AG10803 (cell line): ENCODE measurements at regions not wholly inside any gene's neighbourhood (a gene's known extent, or its start where the extent isn't known, plus 50 kb on each side); places are given as distances from the start of the nearest gene placed in this dataset.

ENCODE experiments used
- DNase-seq: peaks from one replicate; pipeline ENCODE4 v3.0.0; 2010; ENCODE audit warnings: low read depth
- H3K4me3 ChIP-seq: 2 replicates; pipeline ENCODE4 v1.5.1; 2011; ENCODE audit warnings: mild to moderate bottlenecking, low read length, control low read depth
- CTCF ChIP-seq: conservative IDR thresholded peaks from 2 replicates; pipeline ENCODE4 v1.5.1; 2011; ENCODE audit warnings: mild to moderate bottlenecking, low read length, control low read depth, inconsistent platforms

- DNase-seq = no peak
- no peak overlapping the region for H3K4me3 ChIP-seq
- TF ChIP-seq CTCF = no peak
Observed at GRCh38 chr2:236638707-236639106, 69.1 kb downstream of the ACKR3 start.

GRCh38 chr2:236639461-236640235 is 70.0 kb downstream of the ACKR3 start:
- no peak for TF ChIP-seq CTCF
- DNase-seq = no peak
- no peak overlapping the region for H3K4me3 ChIP-seq

DNA sequence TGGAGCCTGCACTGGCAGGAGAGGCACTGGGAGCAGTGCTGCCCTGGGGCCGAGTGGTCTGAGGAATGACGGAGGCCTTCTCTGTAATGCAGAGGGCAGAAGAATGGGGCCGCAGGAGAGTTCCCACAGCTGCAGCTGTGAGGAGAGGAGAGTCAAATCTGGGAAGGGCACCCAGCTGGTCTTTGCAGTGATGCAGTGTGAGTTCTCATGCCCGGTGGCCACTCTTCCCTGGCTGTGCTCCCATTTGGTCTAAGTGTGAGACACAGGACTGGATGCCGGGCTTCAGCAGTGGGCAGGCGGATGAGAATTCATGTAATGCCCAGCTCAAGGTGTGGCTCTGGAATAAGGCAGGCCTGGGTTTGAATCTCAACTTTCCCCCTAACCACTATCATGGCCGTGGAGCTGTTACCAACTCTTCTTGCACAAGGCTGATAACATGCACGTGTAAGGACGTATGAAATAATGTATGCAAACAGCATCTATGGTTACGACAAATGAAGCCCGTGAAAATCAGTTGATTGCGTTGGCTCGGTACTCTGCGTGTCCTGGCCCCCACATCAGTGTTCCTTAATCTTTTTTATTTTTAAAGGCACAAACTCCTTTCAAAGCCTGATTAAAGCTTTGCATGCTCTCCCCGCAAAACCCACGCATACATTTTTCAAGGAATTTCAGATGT is 71.6 kb downstream of the ACKR3 start:
- H3K4me3 ChIP-seq = no peak overlapping the region
- DNase-seq = no peak
- TF ChIP-seq CTCF = no peak

- TF ChIP-seq CTCF = no peak
- no peak overlapping the region for H3K4me3 ChIP-seq
- peak; percentile 69 for DNase-seq
Observed at GRCh38 chr2:236642125-236642524, 72.5 kb downstream of the ACKR3 start.

DNA sequence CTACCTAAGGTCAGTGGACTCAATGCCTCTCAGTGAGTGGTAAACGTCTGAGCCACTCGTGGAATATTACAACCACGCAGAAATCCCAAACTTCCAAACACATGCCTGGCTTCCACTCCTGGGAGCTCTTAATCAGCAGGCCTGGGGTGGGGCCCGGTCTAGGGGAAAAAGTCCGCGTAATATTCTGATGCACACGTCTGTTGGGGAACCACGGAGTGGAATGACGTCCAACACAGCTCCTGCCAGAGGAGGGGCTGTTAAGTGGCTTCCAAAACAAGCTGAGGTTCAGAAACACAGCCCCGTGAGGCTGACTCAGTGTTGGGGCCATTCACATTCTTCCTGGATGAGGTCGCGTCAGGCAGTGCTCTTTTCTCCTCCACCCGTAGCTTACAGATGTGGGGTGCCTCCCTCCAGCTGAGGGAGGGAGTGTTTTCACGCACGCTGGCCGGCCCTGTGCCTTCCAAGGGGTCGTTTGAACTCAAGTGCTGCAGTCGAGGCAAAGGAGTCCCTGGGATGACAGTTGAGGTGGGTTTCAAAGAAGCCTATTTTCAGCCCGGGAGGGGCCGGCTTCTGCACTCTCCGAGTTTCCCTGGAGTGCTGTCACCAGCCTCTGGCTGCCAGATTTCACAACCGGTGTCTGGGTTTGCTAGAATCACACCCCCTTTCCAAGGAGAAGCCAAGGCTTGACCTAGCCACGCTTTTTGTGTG is 73.1 kb downstream of the ACKR3 start:
- peak; percentile 17; the same call in 1 of the 2 replicates for TF ChIP-seq CTCF
- DNase-seq = peak; percentile 100

DNA sequence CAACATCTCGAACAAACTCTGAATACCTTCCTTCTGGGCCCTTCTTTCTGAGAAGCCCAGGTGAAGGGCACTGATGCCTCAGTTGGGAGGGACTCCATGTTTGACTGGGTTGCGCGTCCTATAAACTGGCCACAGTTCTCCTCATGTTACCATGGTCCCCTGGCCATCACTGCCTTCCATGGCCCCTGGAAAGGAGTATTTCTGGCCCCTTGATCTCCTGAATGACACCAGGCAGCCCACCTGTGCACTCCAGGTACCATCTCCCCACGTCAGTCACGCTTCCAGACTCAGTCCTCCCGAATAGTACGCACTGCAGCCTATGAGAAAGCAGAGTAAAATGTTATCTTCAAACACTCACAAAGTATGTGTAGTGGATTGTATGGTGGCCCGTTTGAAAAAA is 73.9 kb downstream of the ACKR3 start:
- DNase-seq = no peak
- H3K4me3 ChIP-seq = no peak overlapping the region
- TF ChIP-seq CTCF = no peak

More for the DNA sequence above, 73.1 kb downstream of the ACKR3 start:
- peak overlapping the region; percentile 50 for H3K4me3 ChIP-seq
